ENCODE measurements at regions not wholly inside any gene's neighbourhood (a gene's known extent, or its start where the extent isn't known, plus 50 kb on each side); places are given as distances from the start of the nearest gene placed in this dataset.

DNA sequence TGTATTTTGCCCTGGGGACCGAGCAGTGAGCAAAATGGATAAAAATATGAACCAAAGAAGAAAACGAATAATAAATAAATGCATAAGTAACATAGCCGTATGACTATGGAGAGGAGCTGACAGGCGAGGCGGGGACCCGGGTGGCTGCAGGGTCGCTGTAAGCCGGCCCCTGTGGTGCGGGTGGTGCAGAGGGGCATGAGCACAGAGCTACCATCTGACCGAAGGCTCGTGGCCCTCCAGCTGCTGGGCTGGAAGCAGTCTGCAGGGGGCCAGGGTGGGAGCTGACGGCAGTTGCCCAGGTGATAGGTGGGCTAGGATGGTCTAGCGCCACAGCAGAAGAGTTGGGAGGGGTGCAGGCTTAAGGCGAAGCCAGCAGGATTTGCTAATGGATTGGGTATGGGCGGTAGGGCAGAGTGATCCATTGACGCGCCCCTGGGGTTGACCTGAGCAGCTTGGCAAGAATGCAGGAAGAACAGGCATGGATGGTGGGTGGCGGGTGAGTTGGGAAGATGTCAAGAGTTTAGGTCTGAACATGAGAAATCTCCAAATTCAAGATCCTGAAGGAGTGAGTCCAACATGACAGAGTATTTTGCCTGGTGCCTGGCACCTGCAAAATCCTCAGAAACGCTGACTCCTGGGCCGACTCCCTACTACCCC, 228.0 kb downstream of the FOXL1 start:
- H3K9ac ChIP-seq (ENCODE audit: insufficient read length, low read depth) = peak overlapping the region; percentile 22
- no peak for TF ChIP-seq YY1 (IDR thresholded peaks at IDR 0.05; ENCODE audit: insufficient read depth, insufficient read length)
- TF ChIP-seq ZNF274 (IDR thresholded peaks at IDR 0.05; ENCODE audit: low read depth, low read length) = no peak
- TF ChIP-seq SUZ12 (IDR thresholded peaks at IDR 0.05; ENCODE audit: extremely low read depth, insufficient read depth, insufficient read length) = no peak
- peaks cover 7% of the 10 kb centered on the region; the same call in 1 of the 2 replicates for H3K9me3 ChIP-seq (ENCODE audit: insufficient read depth, low read length)
- no peak for DNase-seq (ENCODE audit: low read depth, low spot score)
- peaks cover 96% of the 10 kb centered on the region for H3K27me3 ChIP-seq (ENCODE audit: insufficient read depth, insufficient read length)
- H3K4me3 ChIP-seq (ENCODE audit: insufficient read length, low read depth) = peak overlapping the region; percentile 9
- H3K4me1 ChIP-seq (ENCODE audit: insufficient read depth, insufficient read length) = peaks cover 12% of the 10 kb centered on the region
- H3K36me3 ChIP-seq (ENCODE audit: insufficient read depth, insufficient read length, low read length) = no peaks in the 10 kb centered on the region

DNA sequence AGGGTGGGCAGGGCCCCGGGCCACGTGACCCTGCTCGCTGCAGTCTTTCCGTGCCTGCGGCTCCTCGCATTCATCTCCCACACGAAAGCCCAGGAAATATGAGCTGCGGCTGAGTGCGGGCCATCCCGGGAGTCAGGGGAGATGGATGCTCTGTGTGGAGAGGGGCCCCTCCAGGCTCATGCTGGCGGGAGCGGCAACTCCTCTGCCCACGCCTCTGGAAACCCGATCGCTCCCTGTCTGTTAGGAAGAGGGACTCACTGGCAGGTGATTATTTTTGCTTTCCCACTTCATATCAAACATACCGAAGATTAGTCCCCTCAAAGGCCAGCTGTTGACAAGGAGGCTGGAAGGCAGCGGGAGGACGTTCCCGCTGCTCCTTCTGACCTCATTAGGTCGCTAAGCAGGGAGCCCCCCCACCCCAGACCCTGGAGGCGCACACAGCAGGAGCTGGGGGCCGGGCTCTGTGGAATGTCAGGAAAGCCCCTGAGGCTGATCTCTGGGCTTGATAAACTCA, 228.5 kb downstream of the FOXL1 start:
- Histone ChIP-seq H3K36me3 (ENCODE audit: insufficient read depth, insufficient read length, low read length) (no peaks in the 10 kb centered on the region), H3K27me3 (ENCODE audit: insufficient read depth, insufficient read length) (peaks cover 94% of the 10 kb centered on the region), H3K9ac (ENCODE audit: insufficient read length, low read depth) (peak overlapping the region; percentile 22), H3K4me1 (ENCODE audit: insufficient read depth, insufficient read length) (peaks cover 12% of the 10 kb centered on the region), H3K4me3 (ENCODE audit: insufficient read length, low read depth) (peak overlapping the region; percentile 9), H3K9me3 (ENCODE audit: insufficient read depth, low read length) (peaks cover 7% of the 10 kb centered on the region; the same call in 1 of the 2 replicates)
- TF ChIP-seq YY1 (IDR thresholded peaks at IDR 0.05; ENCODE audit: insufficient read depth, insufficient read length) (no peak), ZNF274 (IDR thresholded peaks at IDR 0.05; ENCODE audit: low read depth, low read length) (no peak), SUZ12 (IDR thresholded peaks at IDR 0.05; ENCODE audit: extremely low read depth, insufficient read depth, insufficient read length) (no peak)
- DNase-seq (ENCODE audit: low read depth, low spot score) = no peak

DNA sequence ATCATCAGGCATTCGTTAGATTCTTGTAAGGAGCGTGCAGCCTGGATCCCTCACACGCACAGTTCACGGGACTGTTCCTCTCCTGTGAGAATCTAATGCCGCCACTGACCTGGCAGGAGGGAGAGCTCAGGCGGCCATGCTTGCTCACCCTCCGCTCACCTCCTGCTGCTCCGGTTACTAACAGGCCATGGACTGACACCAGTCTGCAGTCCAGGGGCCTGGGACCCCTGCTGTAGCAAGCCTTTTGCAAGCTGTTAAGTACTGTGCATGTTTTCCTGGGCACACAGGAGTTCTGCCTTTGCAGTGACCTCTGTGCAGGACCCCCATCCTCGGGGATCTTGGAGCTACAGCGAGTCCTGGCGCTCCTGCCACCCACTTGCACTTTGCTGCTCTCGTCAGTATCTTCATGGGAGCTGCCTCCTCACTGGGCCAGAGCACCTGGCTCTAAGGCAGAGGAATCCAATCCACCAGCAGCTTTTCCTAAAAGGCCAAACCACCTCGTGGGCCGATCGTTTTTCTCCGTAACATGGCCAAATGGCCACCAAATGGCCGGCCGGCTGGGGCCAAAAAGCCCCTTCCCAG, 230.6 kb downstream of the FOXL1 start:
- peaks cover 91% of the 10 kb centered on the region for H3K27me3 ChIP-seq (ENCODE audit: insufficient read depth, insufficient read length)
- H3K4me1 ChIP-seq (ENCODE audit: insufficient read depth, insufficient read length) = peaks cover 12% of the 10 kb centered on the region
- no peak for DNase-seq (ENCODE audit: low read depth, low spot score)
- no peak overlapping the region for H3K4me3 ChIP-seq (ENCODE audit: insufficient read length, low read depth)
- H3K36me3 ChIP-seq (ENCODE audit: insufficient read depth, insufficient read length, low read length) = no peaks in the 10 kb centered on the region
- no peak for TF ChIP-seq ZNF274 (IDR thresholded peaks at IDR 0.05; ENCODE audit: low read depth, low read length)
- no peak for TF ChIP-seq YY1 (IDR thresholded peaks at IDR 0.05; ENCODE audit: insufficient read depth, insufficient read length)
- no peak for TF ChIP-seq SUZ12 (IDR thresholded peaks at IDR 0.05; ENCODE audit: extremely low read depth, insufficient read depth, insufficient read length)
- peaks cover 7% of the 10 kb centered on the region; the same call in 1 of the 2 replicates for H3K9me3 ChIP-seq (ENCODE audit: insufficient read depth, low read length)
- H3K9ac ChIP-seq (ENCODE audit: insufficient read length, low read depth) = no peak overlapping the region

DNA sequence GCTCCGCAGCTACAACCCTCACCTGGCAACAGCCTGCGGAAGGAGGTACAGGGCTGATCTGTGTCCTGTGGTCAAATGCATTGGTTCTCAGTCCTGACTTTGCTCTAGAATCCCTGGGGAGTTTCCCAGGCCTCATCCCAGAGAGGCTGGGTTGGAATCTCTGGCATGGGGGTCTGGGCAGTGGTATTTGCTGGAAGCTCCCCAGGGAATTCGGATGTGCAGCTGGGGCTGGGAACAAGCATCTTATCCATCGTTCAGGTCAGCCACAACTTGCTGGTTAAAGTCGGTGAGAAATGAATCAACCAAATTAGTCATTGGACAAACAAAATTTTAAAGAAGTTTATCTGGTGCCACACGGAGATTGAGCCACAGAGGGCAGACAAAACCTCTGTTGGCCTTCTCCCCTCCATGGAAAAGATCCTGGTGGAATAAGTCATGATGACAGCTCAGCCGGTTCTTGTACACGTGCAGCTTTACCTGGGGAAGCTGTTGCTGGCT, 231.2 kb downstream of the FOXL1 start:
- H3K9me3 ChIP-seq (ENCODE audit: insufficient read depth, low read length) = peaks cover 7% of the 10 kb centered on the region; the same call in 1 of the 2 replicates
- DNase-seq (ENCODE audit: low read depth, low spot score) = no peak
- H3K36me3 ChIP-seq (ENCODE audit: insufficient read depth, insufficient read length, low read length) = no peaks in the 10 kb centered on the region
- H3K27me3 ChIP-seq (ENCODE audit: insufficient read depth, insufficient read length) = peaks cover 89% of the 10 kb centered on the region
- TF ChIP-seq ZNF274 (IDR thresholded peaks at IDR 0.05; ENCODE audit: low read depth, low read length) (no peak), YY1 (IDR thresholded peaks at IDR 0.05; ENCODE audit: insufficient read depth, insufficient read length) (no peak), SUZ12 (IDR thresholded peaks at IDR 0.05; ENCODE audit: extremely low read depth, insufficient read depth, insufficient read length) (no peak)
- H3K4me3 ChIP-seq (ENCODE audit: insufficient read length, low read depth) = no peak overlapping the region
- peaks cover 12% of the 10 kb centered on the region for H3K4me1 ChIP-seq (ENCODE audit: insufficient read depth, insufficient read length)
- H3K9ac ChIP-seq (ENCODE audit: insufficient read length, low read depth) = no peak overlapping the region

DNA sequence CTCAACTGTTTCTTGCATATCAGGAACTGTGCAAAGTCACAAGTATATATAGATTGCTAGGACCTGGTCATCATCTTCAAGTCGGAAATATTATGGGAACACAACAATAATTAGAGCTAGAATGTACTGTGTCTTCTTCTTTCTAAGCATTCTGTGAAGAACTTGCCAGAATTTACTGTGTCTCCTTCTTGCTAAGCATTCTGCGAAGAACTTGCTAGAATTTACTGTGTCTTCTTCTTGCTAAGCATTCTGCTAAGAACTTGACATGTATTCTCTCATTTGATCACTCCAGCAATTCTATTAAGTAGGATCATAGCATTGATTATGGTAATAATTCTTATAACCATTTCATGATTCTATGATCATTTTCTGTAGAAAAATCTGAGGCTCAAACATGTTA, 231.7 kb downstream of the FOXL1 start:
- DNase-seq (ENCODE audit: low read depth, low spot score) = no peak
- Histone ChIP-seq H3K9ac (ENCODE audit: insufficient read length, low read depth) (no peak overlapping the region), H3K9me3 (ENCODE audit: insufficient read depth, low read length) (peaks cover 7% of the 10 kb centered on the region; the same call in 1 of the 2 replicates), H3K4me1 (ENCODE audit: insufficient read depth, insufficient read length) (peaks cover 12% of the 10 kb centered on the region), H3K36me3 (ENCODE audit: insufficient read depth, insufficient read length, low read length) (no peaks in the 10 kb centered on the region), H3K27me3 (ENCODE audit: insufficient read depth, insufficient read length) (peaks cover 86% of the 10 kb centered on the region), H3K4me3 (ENCODE audit: insufficient read length, low read depth) (no peak overlapping the region)
- TF ChIP-seq YY1 (IDR thresholded peaks at IDR 0.05; ENCODE audit: insufficient read depth, insufficient read length) (no peak), SUZ12 (IDR thresholded peaks at IDR 0.05; ENCODE audit: extremely low read depth, insufficient read depth, insufficient read length) (no peak), ZNF274 (IDR thresholded peaks at IDR 0.05; ENCODE audit: low read depth, low read length) (no peak)

DNA sequence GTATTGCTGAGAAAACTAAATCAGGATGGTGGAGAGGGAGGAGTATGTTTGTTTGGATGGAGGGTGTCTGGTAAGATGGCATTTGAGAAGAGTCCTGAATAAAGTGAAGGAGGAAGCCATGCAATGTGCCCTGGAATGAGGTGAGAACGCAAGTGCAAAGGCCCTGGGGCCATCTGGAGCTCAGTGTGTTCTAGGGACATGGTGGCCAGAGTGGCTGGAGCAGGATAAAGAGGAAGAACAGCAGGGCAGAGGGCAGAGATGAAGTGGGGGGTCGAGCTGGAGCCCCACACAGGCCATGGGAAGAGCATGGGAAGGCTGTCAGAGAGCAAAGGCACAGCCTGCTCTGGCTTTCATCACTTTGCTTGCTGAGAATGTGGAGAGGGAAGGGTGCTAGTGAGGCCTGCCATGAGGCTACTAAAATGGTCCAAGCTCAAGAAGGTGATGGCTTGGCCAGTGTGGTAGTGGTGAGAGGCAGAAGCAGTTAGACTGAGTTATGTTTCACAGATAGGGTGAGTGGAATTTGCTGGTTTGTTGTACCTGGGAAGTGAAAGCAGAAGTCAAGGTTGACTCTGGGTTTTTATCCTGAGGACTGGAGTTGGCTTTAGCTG, 234.1 kb downstream of the FOXL1 start:
- TF ChIP-seq YY1 (IDR thresholded peaks at IDR 0.05; ENCODE audit: insufficient read depth, insufficient read length) (no peak), ZNF274 (IDR thresholded peaks at IDR 0.05; ENCODE audit: low read depth, low read length) (no peak), SUZ12 (IDR thresholded peaks at IDR 0.05; ENCODE audit: extremely low read depth, insufficient read depth, insufficient read length) (no peak)
- no peaks in the 10 kb centered on the region for H3K9me3 ChIP-seq (ENCODE audit: insufficient read depth, low read length)
- H3K27me3 ChIP-seq (ENCODE audit: insufficient read depth, insufficient read length) = peaks cover 77% of the 10 kb centered on the region
- H3K4me3 ChIP-seq (ENCODE audit: insufficient read length, low read depth) = no peak overlapping the region
- H3K4me1 ChIP-seq (ENCODE audit: insufficient read depth, insufficient read length) = peaks cover 8% of the 10 kb centered on the region
- no peaks in the 10 kb centered on the region for H3K36me3 ChIP-seq (ENCODE audit: insufficient read depth, insufficient read length, low read length)
- DNase-seq (ENCODE audit: low read depth, low spot score) = no peak
- H3K9ac ChIP-seq (ENCODE audit: insufficient read length, low read depth) = no peak overlapping the region

DNA sequence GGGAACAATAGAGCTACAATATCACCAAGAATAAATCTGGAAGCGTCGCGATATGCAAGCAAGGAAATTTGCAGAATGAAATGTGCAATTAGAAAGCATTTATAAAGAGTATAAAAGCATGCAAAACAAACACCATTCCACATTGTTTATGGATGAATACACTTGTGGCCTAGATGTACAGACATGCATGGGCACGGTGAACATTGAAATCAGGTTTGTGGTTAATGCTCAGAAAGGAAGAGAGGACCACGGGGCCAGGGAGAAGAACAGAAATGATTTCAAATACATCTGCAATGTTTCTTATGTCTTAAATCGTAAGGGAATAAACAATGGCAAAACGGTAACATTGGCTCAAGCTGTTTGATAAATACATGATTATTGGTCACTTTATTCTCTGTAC, 235.9 kb downstream of the FOXL1 start:
- TF ChIP-seq YY1 (IDR thresholded peaks at IDR 0.05; ENCODE audit: insufficient read depth, insufficient read length) (no peak), ZNF274 (IDR thresholded peaks at IDR 0.05; ENCODE audit: low read depth, low read length) (no peak), SUZ12 (IDR thresholded peaks at IDR 0.05; ENCODE audit: extremely low read depth, insufficient read depth, insufficient read length) (no peak)
- Histone ChIP-seq H3K9ac (ENCODE audit: insufficient read length, low read depth) (no peak overlapping the region), H3K27me3 (ENCODE audit: insufficient read depth, insufficient read length) (peaks cover 69% of the 10 kb centered on the region), H3K4me3 (ENCODE audit: insufficient read length, low read depth) (no peak overlapping the region), H3K9me3 (ENCODE audit: insufficient read depth, low read length) (no peaks in the 10 kb centered on the region), H3K4me1 (ENCODE audit: insufficient read depth, insufficient read length) (peaks cover 4% of the 10 kb centered on the region), H3K36me3 (ENCODE audit: insufficient read depth, insufficient read length, low read length) (no peaks in the 10 kb centered on the region)
- DNase-seq (ENCODE audit: low read depth, low spot score) = no peak
